Fibroblast of mammary gland (primary cell): ENCODE measurements at regions not wholly inside any gene's neighbourhood (a gene's known extent, or its start where the extent isn't known, plus 50 kb on each side); places are given as distances from the start of the nearest gene placed in this dataset.

Experiments used
- DNase-seq: peaks from one replicate; pipeline ENCODE4 v3.0.0-alpha.2; 2010; ENCODE audit warnings: low read depth
- H3K4me3 ChIP-seq: 2 replicates; pipeline ENCODE4 v1.5.1; 2011; ENCODE audit warnings: low read depth, mild to moderate bottlenecking, low read length, moderate library complexity; ENCODE audit not compliant: control insufficient read depth
- CTCF ChIP-seq: conservative IDR thresholded peaks from 2 replicates; pipeline ENCODE4 v1.5.1; 2011; ENCODE audit warnings: low read depth, low read length, inconsistent platforms; ENCODE audit not compliant: control insufficient read depth, insufficient read depth

- no peak overlapping the region for H3K4me3 ChIP-seq
- no peak for TF ChIP-seq CTCF
- DNase-seq = no peak
These were observed 414.6 kb downstream of the CAAP1 start for GRCh38 chr9:26477963-26478362.

GRCh38 chr9:26471261-26471660, 421.3 kb downstream of the CAAP1 start:
- no peak for TF ChIP-seq CTCF
- no peak overlapping the region for H3K4me3 ChIP-seq
- DNase-seq = no peak

- no peak overlapping the region for H3K4me3 ChIP-seq
- no peak for TF ChIP-seq CTCF
- no peak for DNase-seq
These were observed 422.3 kb downstream of the CAAP1 start for GRCh38 chr9:26470284-26470683.

GRCh38 chr9:26463837-26464236, 428.8 kb downstream of the CAAP1 start:
- no peak for DNase-seq
- no peak overlapping the region for H3K4me3 ChIP-seq
- no peak for TF ChIP-seq CTCF

- H3K4me3 ChIP-seq = no peak overlapping the region
- no peak for TF ChIP-seq CTCF
- no peak for DNase-seq
These were observed 429.9 kb downstream of the CAAP1 start for GRCh38 chr9:26462751-26463150.

- no peak for TF ChIP-seq CTCF
- no peak overlapping the region for H3K4me3 ChIP-seq
- DNase-seq = no peak
These were observed 430.4 kb downstream of the CAAP1 start for GRCh38 chr9:26462213-26462612.

GRCh38 chr9:26460624-26461023, 432.0 kb downstream of the CAAP1 start:
- H3K4me3 ChIP-seq = no peak overlapping the region
- no peak for TF ChIP-seq CTCF
- DNase-seq = no peak
